ENCODE measurements at regions not wholly inside any gene's neighbourhood (a gene's known extent, or its start where the extent isn't known, plus 50 kb on each side); places are given as distances from the start of the nearest gene placed in this dataset.

- TF ChIP-seq, protein P1, sequence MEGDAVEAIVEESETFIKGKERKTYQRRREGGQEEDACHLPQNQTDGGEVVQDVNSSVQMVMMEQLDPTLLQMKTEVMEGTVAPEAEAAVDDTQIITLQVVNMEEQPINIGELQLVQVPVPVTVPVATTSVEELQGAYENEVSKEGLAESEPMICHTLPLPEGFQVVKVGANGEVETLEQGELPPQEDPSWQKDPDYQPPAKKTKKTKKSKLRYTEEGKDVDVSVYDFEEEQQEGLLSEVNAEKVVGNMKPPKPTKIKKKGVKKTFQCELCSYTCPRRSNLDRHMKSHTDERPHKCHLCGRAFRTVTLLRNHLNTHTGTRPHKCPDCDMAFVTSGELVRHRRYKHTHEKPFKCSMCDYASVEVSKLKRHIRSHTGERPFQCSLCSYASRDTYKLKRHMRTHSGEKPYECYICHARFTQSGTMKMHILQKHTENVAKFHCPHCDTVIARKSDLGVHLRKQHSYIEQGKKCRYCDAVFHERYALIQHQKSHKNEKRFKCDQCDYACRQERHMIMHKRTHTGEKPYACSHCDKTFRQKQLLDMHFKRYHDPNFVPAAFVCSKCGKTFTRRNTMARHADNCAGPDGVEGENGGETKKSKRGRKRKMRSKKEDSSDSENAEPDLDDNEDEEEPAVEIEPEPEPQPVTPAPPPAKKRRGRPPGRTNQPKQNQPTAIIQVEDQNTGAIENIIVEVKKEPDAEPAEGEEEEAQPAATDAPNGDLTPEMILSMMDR (IDR thresholded peaks at IDR 0.05), result no peak
- no peak for TF ChIP-seq EP300 (IDR thresholded peaks at IDR 0.05)
These were observed 386.2 kb upstream of the TNP1 start for GRCh38 chr2:217246108-217246507.
